ENCODE measurements at regions not wholly inside any gene's neighbourhood (a gene's known extent, or its start where the extent isn't known, plus 50 kb on each side); places are given as distances from the start of the nearest gene placed in this dataset.

- ATAC-seq (ENCODE audit: low FRiP score) (no peak), DNase-seq (ENCODE audit: low spot score) (no peak)
- TF ChIP-seq, protein P1, sequence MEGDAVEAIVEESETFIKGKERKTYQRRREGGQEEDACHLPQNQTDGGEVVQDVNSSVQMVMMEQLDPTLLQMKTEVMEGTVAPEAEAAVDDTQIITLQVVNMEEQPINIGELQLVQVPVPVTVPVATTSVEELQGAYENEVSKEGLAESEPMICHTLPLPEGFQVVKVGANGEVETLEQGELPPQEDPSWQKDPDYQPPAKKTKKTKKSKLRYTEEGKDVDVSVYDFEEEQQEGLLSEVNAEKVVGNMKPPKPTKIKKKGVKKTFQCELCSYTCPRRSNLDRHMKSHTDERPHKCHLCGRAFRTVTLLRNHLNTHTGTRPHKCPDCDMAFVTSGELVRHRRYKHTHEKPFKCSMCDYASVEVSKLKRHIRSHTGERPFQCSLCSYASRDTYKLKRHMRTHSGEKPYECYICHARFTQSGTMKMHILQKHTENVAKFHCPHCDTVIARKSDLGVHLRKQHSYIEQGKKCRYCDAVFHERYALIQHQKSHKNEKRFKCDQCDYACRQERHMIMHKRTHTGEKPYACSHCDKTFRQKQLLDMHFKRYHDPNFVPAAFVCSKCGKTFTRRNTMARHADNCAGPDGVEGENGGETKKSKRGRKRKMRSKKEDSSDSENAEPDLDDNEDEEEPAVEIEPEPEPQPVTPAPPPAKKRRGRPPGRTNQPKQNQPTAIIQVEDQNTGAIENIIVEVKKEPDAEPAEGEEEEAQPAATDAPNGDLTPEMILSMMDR (IDR thresholded peaks at IDR 0.05): no peak
These were observed 121.3 kb upstream of the THBS1 start for GRCh38 chr15:39459548-39459947.

DNA sequence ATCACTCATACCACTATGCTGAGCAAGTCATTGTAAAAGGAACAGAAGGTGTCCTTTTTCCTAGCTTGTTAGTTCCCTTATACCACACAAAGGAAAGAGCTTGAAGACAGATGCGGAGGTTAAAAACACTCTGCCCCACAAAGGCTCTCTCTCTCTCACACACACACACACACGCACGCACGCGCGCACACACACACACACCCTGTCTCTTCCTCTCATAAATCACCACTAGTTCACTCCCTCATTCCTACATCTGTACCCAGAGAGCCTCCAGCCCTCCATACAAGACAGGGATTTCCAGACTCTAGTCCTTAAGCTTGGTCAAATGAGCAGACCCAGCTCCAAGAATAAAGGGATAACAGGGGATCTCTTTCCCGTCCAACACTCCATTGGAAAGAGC lies 120.1 kb upstream of the THBS1 start:
- TF ChIP-seq, protein P1 (IDR thresholded peaks at IDR 0.05): no peak
- no peak for DNase-seq (ENCODE audit: low spot score)
- ATAC-seq (ENCODE audit: low FRiP score): no peak

DNA sequence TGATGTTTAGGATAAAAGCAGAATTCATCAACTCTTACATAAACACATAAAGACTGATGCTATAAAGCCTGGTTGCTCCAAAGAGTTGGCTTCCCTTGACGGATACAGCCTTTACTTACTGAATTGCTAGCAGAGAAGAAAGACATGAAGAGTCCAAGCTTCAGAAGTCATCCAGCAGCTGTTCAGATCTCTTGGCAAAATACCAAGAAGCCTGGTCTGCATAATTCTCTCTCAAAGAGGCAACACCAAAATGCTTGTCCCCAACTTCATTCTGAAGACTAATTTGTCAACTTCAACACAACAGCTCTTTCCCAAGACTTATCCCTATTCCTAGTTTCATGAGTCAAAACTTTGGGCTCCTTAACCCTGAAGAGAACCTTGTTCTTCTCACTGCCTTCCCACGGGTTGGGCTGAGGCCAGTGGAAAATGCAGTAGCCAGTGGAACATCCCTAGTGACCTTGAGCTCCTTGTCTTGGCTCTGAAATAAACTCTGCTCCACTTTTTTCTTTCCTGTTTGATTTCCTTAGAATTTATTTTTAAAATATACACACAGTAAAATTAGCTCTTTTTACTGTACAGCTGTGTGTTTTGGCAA lies 119.2 kb upstream of the THBS1 start:
- TF ChIP-seq, protein P1 (IDR thresholded peaks at IDR 0.05): no peak
- no peak for ATAC-seq (ENCODE audit: low FRiP score)

GRCh38 chr15:39462691-39463090 lies 118.2 kb upstream of the THBS1 start:
- ATAC-seq (ENCODE audit: low FRiP score) (peak; percentile 63), DNase-seq (ENCODE audit: low spot score) (no peak)
- TF ChIP-seq, protein P1 (IDR thresholded peaks at IDR 0.05): no peak

More for the DNA sequence above, 119.2 kb upstream of the THBS1 start:
- no peak for DNase-seq (ENCODE audit: low spot score)

GRCh38 chr15:39465843-39466749 lies 114.8 kb upstream of the THBS1 start:
- no peak for DNase-seq (ENCODE audit: low spot score)
- TF ChIP-seq, protein P1 (IDR thresholded peaks at IDR 0.05): no peak
- ATAC-seq (ENCODE audit: low FRiP score): peak; percentile 46

DNA sequence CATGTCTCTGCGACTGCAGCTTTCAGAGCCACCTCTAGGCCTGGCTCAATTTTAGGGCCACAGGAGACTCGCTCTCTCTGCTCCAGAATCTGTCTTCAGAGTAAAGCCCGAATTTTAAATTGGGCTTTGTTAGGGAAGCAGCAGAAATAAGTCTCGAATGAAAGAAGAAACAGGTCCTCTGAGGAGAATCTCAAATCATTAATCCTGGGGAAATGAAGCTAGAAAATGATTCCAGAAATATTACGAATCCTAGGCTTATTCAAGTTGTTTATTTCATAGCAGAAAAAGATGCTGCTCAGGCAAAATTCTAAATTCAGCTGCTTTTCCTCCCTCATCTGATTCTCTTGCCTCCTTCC lies 114.2 kb upstream of the THBS1 start:
- TF ChIP-seq, protein P1 (IDR thresholded peaks at IDR 0.05): no peak
- no peak for ATAC-seq (ENCODE audit: low FRiP score)
- no peak for DNase-seq (ENCODE audit: low spot score)

DNA sequence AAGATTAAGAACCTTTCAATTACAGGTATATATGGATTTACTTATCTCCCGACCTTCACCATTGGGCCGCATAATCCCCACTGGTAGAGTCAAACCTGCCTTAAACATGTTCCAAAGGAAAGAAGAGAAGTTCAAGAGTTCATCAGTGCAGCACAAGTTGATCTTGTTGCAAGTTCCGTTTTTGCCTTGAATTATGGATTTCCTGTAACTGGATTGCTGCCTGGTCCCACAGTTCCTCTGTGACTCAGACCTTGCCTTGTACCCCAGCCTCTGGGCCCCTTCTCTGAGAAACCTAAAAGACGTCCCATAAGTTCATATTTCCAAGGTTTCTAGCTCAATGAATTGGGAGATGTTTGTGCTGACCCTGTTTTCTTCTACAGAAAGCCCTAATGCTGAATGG lies 112.5 kb upstream of the THBS1 start:
- DNase-seq (ENCODE audit: low spot score): no peak
- TF ChIP-seq, protein P1 (IDR thresholded peaks at IDR 0.05): no peak
- no peak for ATAC-seq (ENCODE audit: low FRiP score)
